Upper lobe of left lung (tissue), 4 donors: ENCODE measurements at regions not wholly inside any gene's neighbourhood (a gene's known extent, or its start where the extent isn't known, plus 50 kb on each side); places are given as distances from the start of the nearest gene placed in this dataset.

Experiments
- EP300 ChIP-seq, 4 donors: sonication (generic); formaldehyde crosslinking; IDR thresholded peaks; one replicate each; pipeline ENCODE4 v1.5.1; 2017; ENCODE audit warnings: antibody characterized with exemption in 4 of 4, control low read depth in 2 of 4
- POLR2A ChIP-seq, 4 donors: fragments of 450-650 bp; IDR thresholded peaks; one replicate each; pipeline ENCODE4 v1.5.1; 2016 to 2017; ENCODE audit warnings: antibody characterized with exemption in 4 of 4, mild to moderate bottlenecking in 2 of 4
- TF ChIP-seq, protein P1 (sequence below), 6 experiments: fragments of 450-650 bp in 4 of 6; fragments of 200-600 bp in 2 of 6; sonication (generic) in 2 of 6; IDR thresholded peaks; one replicate each; pipeline ENCODE4 v1.5.1; 2016 to 2019; ENCODE audit warnings: antibody characterized with exemption in 6 of 6

- TF ChIP-seq, protein P1, sequence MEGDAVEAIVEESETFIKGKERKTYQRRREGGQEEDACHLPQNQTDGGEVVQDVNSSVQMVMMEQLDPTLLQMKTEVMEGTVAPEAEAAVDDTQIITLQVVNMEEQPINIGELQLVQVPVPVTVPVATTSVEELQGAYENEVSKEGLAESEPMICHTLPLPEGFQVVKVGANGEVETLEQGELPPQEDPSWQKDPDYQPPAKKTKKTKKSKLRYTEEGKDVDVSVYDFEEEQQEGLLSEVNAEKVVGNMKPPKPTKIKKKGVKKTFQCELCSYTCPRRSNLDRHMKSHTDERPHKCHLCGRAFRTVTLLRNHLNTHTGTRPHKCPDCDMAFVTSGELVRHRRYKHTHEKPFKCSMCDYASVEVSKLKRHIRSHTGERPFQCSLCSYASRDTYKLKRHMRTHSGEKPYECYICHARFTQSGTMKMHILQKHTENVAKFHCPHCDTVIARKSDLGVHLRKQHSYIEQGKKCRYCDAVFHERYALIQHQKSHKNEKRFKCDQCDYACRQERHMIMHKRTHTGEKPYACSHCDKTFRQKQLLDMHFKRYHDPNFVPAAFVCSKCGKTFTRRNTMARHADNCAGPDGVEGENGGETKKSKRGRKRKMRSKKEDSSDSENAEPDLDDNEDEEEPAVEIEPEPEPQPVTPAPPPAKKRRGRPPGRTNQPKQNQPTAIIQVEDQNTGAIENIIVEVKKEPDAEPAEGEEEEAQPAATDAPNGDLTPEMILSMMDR (IDR thresholded peaks at IDR 0.05), result no peak
- no peak for TF ChIP-seq POLR2A (IDR thresholded peaks at IDR 0.05)
- TF ChIP-seq EP300 (IDR thresholded peaks at IDR 0.05), result no peak
Measured at GRCh38 chr2:215826376-215826775, 187.0 kb downstream of the MREG start.
